ENCODE measurements at regions not wholly inside any gene's neighbourhood (a gene's known extent, or its start where the extent isn't known, plus 50 kb on each side); places are given as distances from the start of the nearest gene placed in this dataset.

GRCh38 chr3:95049841-95050240, 987.0 kb downstream of the NSUN3 start:
- H3K9me2 ChIP-seq (ENCODE audit: insufficient read depth) = no peaks in the 10 kb centered on the region
- ChIA-PET CTCF (no interaction called here), RAD21 (ENCODE audit: low non-redundant PET in 1 of 2, low total read pairs in 2 of 2, uncharacterized antibody in 2 of 2, unreplicated experiment in 2 of 2) (no interaction called here), POLR2A (no interaction called here)
- H3K4me3 ChIP-seq (replicated peaks in 1 of 2; ENCODE audit: low read depth in 1 of 2, low read length in 2 of 2) = no peak overlapping the region
- intact Hi-C loops (cut with micrococcal nuclease) = no loop called here
- H3K27ac ChIP-seq (ENCODE audit: low read depth, low read length) = no peak overlapping the region
- no peak overlapping the region for H2AFZ ChIP-seq (ENCODE audit: low read depth, low read length, poor library complexity, severe bottlenecking)
- H3K4me1 ChIP-seq (ENCODE audit: control insufficient read depth in 1 of 2, insufficient read depth in 2 of 2, low read length in 2 of 2) = no peaks in the 10 kb centered on the region
- TF ChIP-seq, protein P1, sequence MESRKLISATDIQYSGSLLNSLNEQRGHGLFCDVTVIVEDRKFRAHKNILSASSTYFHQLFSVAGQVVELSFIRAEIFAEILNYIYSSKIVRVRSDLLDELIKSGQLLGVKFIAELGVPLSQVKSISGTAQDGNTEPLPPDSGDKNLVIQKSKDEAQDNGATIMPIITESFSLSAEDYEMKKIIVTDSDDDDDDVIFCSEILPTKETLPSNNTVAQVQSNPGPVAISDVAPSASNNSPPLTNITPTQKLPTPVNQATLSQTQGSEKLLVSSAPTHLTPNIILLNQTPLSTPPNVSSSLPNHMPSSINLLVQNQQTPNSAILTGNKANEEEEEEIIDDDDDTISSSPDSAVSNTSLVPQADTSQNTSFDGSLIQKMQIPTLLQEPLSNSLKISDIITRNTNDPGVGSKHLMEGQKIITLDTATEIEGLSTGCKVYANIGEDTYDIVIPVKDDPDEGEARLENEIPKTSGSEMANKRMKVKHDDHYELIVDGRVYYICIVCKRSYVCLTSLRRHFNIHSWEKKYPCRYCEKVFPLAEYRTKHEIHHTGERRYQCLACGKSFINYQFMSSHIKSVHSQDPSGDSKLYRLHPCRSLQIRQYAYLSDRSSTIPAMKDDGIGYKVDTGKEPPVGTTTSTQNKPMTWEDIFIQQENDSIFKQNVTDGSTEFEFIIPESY (IDR thresholded peaks at IDR 0.05; ENCODE audit: extremely low read depth, insufficient replicate concordance, low read length) = no peak
- TF ChIP-seq FOSL1 (IDR thresholded peaks at IDR 0.05; ENCODE audit: low read depth) (no peak), EZH2 (IDR thresholded peaks at IDR 0.05) (no peak), RAD21 (IDR thresholded peaks at IDR 0.05; ENCODE audit: low read depth) (no peak), ZFX (IDR thresholded peaks at IDR 0.05) (no peak), ZNF274 (IDR thresholded peaks at IDR 0.05; ENCODE audit: low read depth, low read length) (no peak), YY1 (IDR thresholded peaks at IDR 0.05; ENCODE audit: extremely low read depth, insufficient replicate concordance, low read depth, low read length) (no peak), SIN3A (IDR thresholded peaks at IDR 0.05; ENCODE audit: low read depth) (no peak), CEBPB (IDR thresholded peaks at IDR 0.05; ENCODE audit: low read depth) (no peak)
- H3K27me3 ChIP-seq (ENCODE audit: insufficient read depth, low read length) = no peaks in the 10 kb centered on the region
- DNase-seq (ENCODE audit: low read depth, low spot score) (no peak), ATAC-seq (no peak)
- BruUV-seq (replicated peaks) = no TSS peak
- H3K9ac ChIP-seq (ENCODE audit: low read length) = no peak overlapping the region
- H3K4me2 ChIP-seq (ENCODE audit: low read length) = no peak overlapping the region
- H4K20me1 ChIP-seq (ENCODE audit: insufficient read depth) = no peaks in the 10 kb centered on the region
- no peaks in the 10 kb centered on the region for H3K79me2 ChIP-seq (ENCODE audit: insufficient read depth, low read length)
- H3K36me3 ChIP-seq (ENCODE audit: control insufficient read depth in 1 of 2, insufficient read depth in 2 of 2, low read length in 2 of 2) = no peaks in the 10 kb centered on the region
- peaks cover 12 to 28% of the 10 kb centered on the region in 2 experiments; a peak in 3 of 4 replicates for H3K9me3 ChIP-seq (ENCODE audit: control insufficient read depth in 1 of 2, insufficient read depth in 1 of 2, low read depth in 1 of 2, low read length in 2 of 2)

DNA sequence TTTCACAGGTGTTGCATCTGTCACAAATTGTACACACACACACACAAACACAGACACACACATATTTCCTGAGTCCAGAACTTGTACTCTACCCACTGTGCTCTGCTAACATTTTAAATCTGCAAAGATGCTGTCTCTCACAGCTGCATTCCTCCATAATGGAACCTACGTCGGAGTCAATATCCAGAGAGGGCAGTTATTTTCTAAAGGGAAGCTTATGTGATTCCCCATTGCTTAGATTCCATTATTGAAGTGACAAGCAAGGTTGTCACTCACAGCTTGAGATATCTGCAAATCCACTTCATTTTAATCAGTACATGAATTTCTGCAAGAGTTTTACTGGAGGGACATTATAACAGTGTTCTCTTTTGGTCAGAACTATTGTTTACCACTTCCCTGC, 992.4 kb downstream of the NSUN3 start:
- intact Hi-C loops (cut with micrococcal nuclease) = no loop called here
- Histone ChIP-seq H3K4me1 (ENCODE audit: control insufficient read depth in 1 of 2, insufficient read depth in 2 of 2, low read length in 2 of 2) (no peaks in the 10 kb centered on the region), H3K9me3 (ENCODE audit: control insufficient read depth in 1 of 2, insufficient read depth in 1 of 2, low read depth in 1 of 2, low read length in 2 of 2) (peaks cover 4 to 6% of the 10 kb centered on the region in 2 experiments; a peak in 3 of 4 replicates), H3K9ac (ENCODE audit: low read length) (no peak overlapping the region), H3K27me3 (ENCODE audit: insufficient read depth, low read length) (no peaks in the 10 kb centered on the region), H3K9me2 (ENCODE audit: insufficient read depth) (no peaks in the 10 kb centered on the region), H4K20me1 (ENCODE audit: insufficient read depth) (no peaks in the 10 kb centered on the region), H3K4me2 (ENCODE audit: low read length) (no peak overlapping the region), H2AFZ (ENCODE audit: low read depth, low read length, poor library complexity, severe bottlenecking) (no peak overlapping the region), H3K36me3 (ENCODE audit: control insufficient read depth in 1 of 2, insufficient read depth in 2 of 2, low read length in 2 of 2) (no peaks in the 10 kb centered on the region), H3K27ac (ENCODE audit: low read depth, low read length) (no peak overlapping the region), H3K4me3 (replicated peaks in 1 of 2; ENCODE audit: low read depth in 1 of 2, low read length in 2 of 2) (no peak overlapping the region), H3K79me2 (ENCODE audit: insufficient read depth, low read length) (no peaks in the 10 kb centered on the region)
- no peak for ATAC-seq
- ChIA-PET CTCF (no interaction called here), RAD21 (ENCODE audit: low non-redundant PET in 1 of 2, low total read pairs in 2 of 2, uncharacterized antibody in 2 of 2, unreplicated experiment in 2 of 2) (no interaction called here), POLR2A (no interaction called here)
- DNase-seq (ENCODE audit: low read depth, low spot score) = no peak
- BruUV-seq (replicated peaks) = no TSS peak
- TF ChIP-seq EZH2phosphoT487 (IDR thresholded peaks at IDR 0.05; ENCODE audit: borderline replicate concordance) (no peak), JUND (IDR thresholded peaks at IDR 0.05) (no peak), FOSL1 (IDR thresholded peaks at IDR 0.05; ENCODE audit: low read depth) (no peak), YY1 (IDR thresholded peaks at IDR 0.05; ENCODE audit: extremely low read depth, insufficient replicate concordance, low read depth, low read length) (no peak), ZFX (IDR thresholded peaks at IDR 0.05) (no peak), ELF1 (IDR thresholded peaks at IDR 0.05; ENCODE audit: borderline replicate concordance, low read depth) (no peak), SRF (IDR thresholded peaks at IDR 0.05; ENCODE audit: low read depth) (no peak), SP1 (IDR thresholded peaks at IDR 0.05; ENCODE audit: low read depth) (no peak), TCF7L2 (IDR thresholded peaks at IDR 0.05; ENCODE audit: borderline replicate concordance, extremely low read depth, insufficient read depth, insufficient read length) (no peak), RAD21 (IDR thresholded peaks at IDR 0.05; ENCODE audit: low read depth) (no peak), CEBPB (IDR thresholded peaks at IDR 0.05; ENCODE audit: low read depth) (no peak), EGR1 (IDR thresholded peaks at IDR 0.05; ENCODE audit: low read depth) (no peak), EZH2 (IDR thresholded peaks at IDR 0.05) (no peak), SIN3A (IDR thresholded peaks at IDR 0.05; ENCODE audit: low read depth) (no peak)
- TF ChIP-seq, protein P2, sequence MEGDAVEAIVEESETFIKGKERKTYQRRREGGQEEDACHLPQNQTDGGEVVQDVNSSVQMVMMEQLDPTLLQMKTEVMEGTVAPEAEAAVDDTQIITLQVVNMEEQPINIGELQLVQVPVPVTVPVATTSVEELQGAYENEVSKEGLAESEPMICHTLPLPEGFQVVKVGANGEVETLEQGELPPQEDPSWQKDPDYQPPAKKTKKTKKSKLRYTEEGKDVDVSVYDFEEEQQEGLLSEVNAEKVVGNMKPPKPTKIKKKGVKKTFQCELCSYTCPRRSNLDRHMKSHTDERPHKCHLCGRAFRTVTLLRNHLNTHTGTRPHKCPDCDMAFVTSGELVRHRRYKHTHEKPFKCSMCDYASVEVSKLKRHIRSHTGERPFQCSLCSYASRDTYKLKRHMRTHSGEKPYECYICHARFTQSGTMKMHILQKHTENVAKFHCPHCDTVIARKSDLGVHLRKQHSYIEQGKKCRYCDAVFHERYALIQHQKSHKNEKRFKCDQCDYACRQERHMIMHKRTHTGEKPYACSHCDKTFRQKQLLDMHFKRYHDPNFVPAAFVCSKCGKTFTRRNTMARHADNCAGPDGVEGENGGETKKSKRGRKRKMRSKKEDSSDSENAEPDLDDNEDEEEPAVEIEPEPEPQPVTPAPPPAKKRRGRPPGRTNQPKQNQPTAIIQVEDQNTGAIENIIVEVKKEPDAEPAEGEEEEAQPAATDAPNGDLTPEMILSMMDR (IDR thresholded peaks at IDR 0.05 in 2 of 3, conservative IDR thresholded peaks at IDR 0.05 in 1 of 3; ENCODE audit: borderline replicate concordance in 1 of 3, insufficient read depth in 1 of 3, low read depth in 2 of 3, low read length in 2 of 3) = no peak
